Uterus (tissue), 2 donors: ENCODE measurements at regions not wholly inside any gene's neighbourhood (a gene's known extent, or its start where the extent isn't known, plus 50 kb on each side); places are given as distances from the start of the nearest gene placed in this dataset.

Experiments
- CTCF ChIP-seq, 4 experiments: fragments of 200-600 bp in 2 of 4; fragments of 450-650 bp in 2 of 4; sonication (generic) in 2 of 4; IDR thresholded peaks; one replicate each; pipeline ENCODE4 v1.5.1; 2016 to 2019; ENCODE audit warnings: antibody characterized with exemption in 4 of 4, mild to moderate bottlenecking in 2 of 4, moderate library complexity in 1 of 4
- POLR2A ChIP-seq, 2 donors: fragments of 450-650 bp; IDR thresholded peaks; one replicate each; pipeline ENCODE4 v1.6.1; 2016; ENCODE audit warnings: antibody characterized with exemption in 2 of 2, mild to moderate bottlenecking in 1 of 2, moderate library complexity in 1 of 2

- no peak for TF ChIP-seq CTCF (IDR thresholded peaks at IDR 0.05)
- TF ChIP-seq POLR2A (IDR thresholded peaks at IDR 0.05) = no peak
These were observed 574.3 kb upstream of the PCDH20 start for GRCh38 chr13:61989978-61990377.
